Smooth muscle cell (in vitro differentiated cells): ENCODE measurements at regions not wholly inside any gene's neighbourhood (a gene's known extent, or its start where the extent isn't known, plus 50 kb on each side); places are given as distances from the start of the nearest gene placed in this dataset.

Source experiments
- DNase-seq: peaks from one replicate; lab custom pipeline; 2025; ENCODE audit not compliant: unreplicated experiment; lab: John Stamatoyannopoulos, UW
- H2AFZ ChIP-seq: fragments of 200-600 bp; sonication (generic); 2 replicates; pipeline ENCODE4 v1.6.0; 2016; ENCODE audit warnings: antibody characterized with exemption, low read depth, mild to moderate bottlenecking
- H3F3A ChIP-seq: fragments of 200-600 bp; sonication (generic); 2 replicates; pipeline ENCODE4 v1.6.0; 2017; ENCODE audit warnings: antibody characterized with exemption, low read depth
- H3K27ac ChIP-seq: fragments of 200-600 bp; sonication (generic); 2 replicates; pipeline ENCODE4 v1.5.1; 2016; ENCODE audit warnings: low read depth, mild to moderate bottlenecking
- H3K27me3 ChIP-seq: fragments of 200-600 bp; sonication (generic); 2 replicates; pipeline ENCODE4 v1.6.1; 2016; ENCODE audit warnings: low read depth, mild to moderate bottlenecking
- H3K36me3 ChIP-seq: fragments of 200-600 bp; sonication (generic); 2 replicates; pipeline ENCODE4 v1.5.1; 2016; ENCODE audit warnings: low read depth
- H3K4me1 ChIP-seq: fragments of 200-600 bp; sonication (generic); 2 replicates; pipeline ENCODE4 v1.5.1; 2016; ENCODE audit warnings: low read depth
- H3K4me2 ChIP-seq: fragments of 200-600 bp; sonication (generic); 2 replicates; pipeline ENCODE4 v1.6.0; 2016; ENCODE audit warnings: mild to moderate bottlenecking
- H3K4me3 ChIP-seq: fragments of 200-600 bp; sonication (generic); 2 replicates; pipeline ENCODE4 v1.5.1; 2016; ENCODE audit warnings: mild to moderate bottlenecking
- H3K79me2 ChIP-seq: fragments of 200-600 bp; sonication (generic); 2 replicates; pipeline ENCODE4 v1.6.0; 2016; ENCODE audit warnings: low read depth, mild to moderate bottlenecking
- H3K9ac ChIP-seq: fragments of 200-600 bp; sonication (generic); 2 replicates; pipeline ENCODE4 v1.6.0; 2016; ENCODE audit warnings: low read depth
- H3K9me3 ChIP-seq: fragments of 200-600 bp; sonication (generic); replicated peaks from 2 replicates; pipeline ENCODE4 v1.5.1; 2016; ENCODE audit warnings: low read depth
- H4K20me1 ChIP-seq: fragments of 200-600 bp; sonication (generic); 2 replicates; pipeline ENCODE4 v1.6.0; 2016; ENCODE audit warnings: low read depth
- CTCF ChIP-seq: fragments of 200-600 bp; sonication (generic); IDR thresholded peaks from 2 replicates; pipeline ENCODE4 v1.5.1; 2017; ENCODE audit warnings: borderline replicate concordance, mild to moderate bottlenecking, antibody characterized with exemption; ENCODE audit not compliant: insufficient read depth, poor library complexity, severe bottlenecking
- WGBS: methylation state at CpG from one replicate; pipeline ENCODE4 v1.1.7; 2016; ENCODE audit warnings: low lambda C conversion rate; 5-methylcytosine and 5-hydroxymethylcytosine counted together

DNA sequence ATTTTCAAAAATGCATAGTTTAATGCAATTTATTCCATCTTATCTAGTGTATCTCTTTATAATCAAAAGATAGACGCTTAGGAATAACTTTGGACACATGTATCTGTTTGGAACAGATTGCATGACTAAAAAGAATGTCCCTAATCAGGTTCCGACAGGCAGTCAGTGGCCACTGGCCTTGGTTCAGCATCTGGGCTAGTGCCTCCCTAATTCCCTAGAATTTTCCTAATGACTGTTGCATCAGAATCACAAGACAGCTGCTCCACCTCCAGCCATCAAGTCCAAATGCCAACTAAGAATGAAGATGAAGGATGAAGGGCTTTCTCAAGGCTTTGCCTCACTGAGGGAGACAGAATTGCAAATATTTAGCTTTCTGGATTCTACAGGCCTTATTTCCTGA lies 173.8 kb downstream of the EFNB2 start:
- Histone ChIP-seq H3K4me3 (no peak overlapping the region), H3K4me1 (peaks cover 10% of the 10 kb centered on the region), H3K4me2 (no peak overlapping the region), H4K20me1 (no peaks in the 10 kb centered on the region), H3F3A (no peaks in the 10 kb centered on the region), H2AFZ (no peak overlapping the region), H3K79me2 (no peaks in the 10 kb centered on the region), H3K9me3 (peaks cover 13% of the 10 kb centered on the region), H3K27me3 (no peaks in the 10 kb centered on the region), H3K9ac (no peak overlapping the region), H3K27ac (no peak overlapping the region), H3K36me3 (peaks cover 8% of the 10 kb centered on the region)
- TF ChIP-seq CTCF, result no peak
- DNase-seq, result no peak
- WGBS, result 83% methylated on average over 2 of the region's 2 CpGs

DNA sequence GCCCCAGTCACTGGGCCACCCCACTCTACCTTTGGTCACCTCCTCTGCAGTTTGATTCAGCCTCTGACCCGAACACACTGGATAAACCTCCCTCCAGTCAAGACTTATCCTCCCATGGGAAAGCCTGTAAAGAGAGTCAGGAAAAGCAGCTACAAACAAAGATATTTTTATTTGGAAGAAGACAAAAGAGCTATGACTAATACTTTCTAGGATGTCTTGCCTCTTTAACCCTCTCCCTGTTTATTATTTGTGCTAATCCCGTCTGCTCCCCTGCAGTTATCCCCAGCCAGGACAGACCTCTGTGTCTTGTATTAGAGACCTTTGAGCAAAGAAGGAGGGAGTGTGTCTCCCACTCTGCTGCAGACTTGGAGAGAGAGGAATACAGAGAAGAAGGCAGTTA lies 178.3 kb downstream of the EFNB2 start:
- Histone ChIP-seq H3K36me3 (no peaks in the 10 kb centered on the region), H2AFZ (peak overlapping the region; percentile 48), H3K27ac (peak overlapping the region; percentile 46), H4K20me1 (no peaks in the 10 kb centered on the region), H3K9ac (peak overlapping the region; percentile 9), H3K9me3 (no peaks in the 10 kb centered on the region), H3K27me3 (no peaks in the 10 kb centered on the region), H3K4me3 (no peak overlapping the region), H3K4me1 (peaks cover 10% of the 10 kb centered on the region), H3F3A (peaks cover 3% of the 10 kb centered on the region), H3K79me2 (no peaks in the 10 kb centered on the region), H3K4me2 (no peak overlapping the region)
- no peak for DNase-seq
- TF ChIP-seq CTCF, result no peak
- 11% methylated on average over 2 of the region's 2 CpGs for WGBS

DNA sequence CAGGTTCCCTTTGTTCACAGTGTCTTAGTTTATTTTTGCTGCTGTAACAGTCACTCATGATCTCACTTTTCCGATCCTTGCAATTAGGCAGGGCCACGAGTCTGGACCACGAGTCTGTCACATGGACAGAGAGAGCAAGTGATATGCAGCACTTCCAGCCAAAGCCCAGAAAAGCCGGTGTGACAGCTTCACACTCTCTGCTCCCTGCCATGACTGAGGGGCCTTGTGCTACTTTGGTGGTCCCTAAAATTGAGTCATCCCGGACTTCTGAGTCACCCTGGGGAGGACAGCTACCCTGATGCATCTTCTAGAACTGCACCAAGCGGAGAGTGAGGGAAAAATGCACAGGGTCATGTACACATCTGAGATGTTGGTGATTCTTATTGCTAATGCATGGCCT lies 179.6 kb downstream of the EFNB2 start:
- DNase-seq, result no peak
- no peaks in the 10 kb centered on the region for H3K9me3 ChIP-seq
- H3K4me1 ChIP-seq, result peaks cover 10% of the 10 kb centered on the region
- H3K4me3 ChIP-seq, result no peak overlapping the region
- H3K27ac ChIP-seq, result peak overlapping the region; percentile 62
- H4K20me1 ChIP-seq, result no peaks in the 10 kb centered on the region
- no peaks in the 10 kb centered on the region for H3K27me3 ChIP-seq
- H3K36me3 ChIP-seq, result no peaks in the 10 kb centered on the region
- H3K79me2 ChIP-seq, result no peaks in the 10 kb centered on the region
- no peak overlapping the region for H3K4me2 ChIP-seq
- no peak overlapping the region for H3K9ac ChIP-seq
- no peak overlapping the region for H2AFZ ChIP-seq
- H3F3A ChIP-seq, result peaks cover 3% of the 10 kb centered on the region
- TF ChIP-seq CTCF, result no peak
- 41% methylated on average over 6 of the region's 6 CpGs for WGBS

DNA sequence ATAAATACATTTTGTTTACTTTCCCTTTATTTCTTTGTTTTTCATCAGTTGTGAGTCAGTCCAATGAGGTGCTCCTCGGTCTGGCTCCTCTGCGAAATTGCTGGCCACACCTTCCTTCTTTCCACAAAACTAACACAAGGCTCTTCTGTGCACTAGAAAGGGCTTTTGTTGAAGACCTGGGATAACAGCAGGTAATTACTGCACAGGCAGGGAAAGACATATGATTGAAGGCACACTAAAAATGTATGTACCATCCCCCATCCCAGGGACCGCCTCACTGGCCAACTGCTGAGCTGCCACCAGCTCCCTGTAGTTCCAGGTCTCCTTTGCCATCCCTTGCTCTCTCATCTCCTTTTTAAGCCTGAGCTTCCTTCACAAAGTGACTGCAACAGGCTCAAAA lies 180.5 kb downstream of the EFNB2 start:
- no peak overlapping the region for H3K4me3 ChIP-seq
- H3K27ac ChIP-seq, result peak overlapping the region; percentile 62
- H3K9me3 ChIP-seq, result no peaks in the 10 kb centered on the region
- H3K27me3 ChIP-seq, result peaks cover 5% of the 10 kb centered on the region
- H3K4me1 ChIP-seq, result peaks cover 16% of the 10 kb centered on the region
- TF ChIP-seq CTCF, result no peak
- no peak overlapping the region for H3K4me2 ChIP-seq
- H3K36me3 ChIP-seq, result no peaks in the 10 kb centered on the region
- no peak overlapping the region for H3K9ac ChIP-seq
- H4K20me1 ChIP-seq, result no peaks in the 10 kb centered on the region
- 77% methylated on average over 3 of the region's 3 CpGs for WGBS
- no peak for DNase-seq
- no peaks in the 10 kb centered on the region for H3K79me2 ChIP-seq
- H2AFZ ChIP-seq, result no peak overlapping the region
- peaks cover 3% of the 10 kb centered on the region for H3F3A ChIP-seq
